ENCODE measurements at regions not wholly inside any gene's neighbourhood (a gene's known extent, or its start where the extent isn't known, plus 50 kb on each side); places are given as distances from the start of the nearest gene placed in this dataset.
"Not testable (repeated sequence)": the region's sequence is repeated elsewhere in the genome, so short reads cannot be mapped to it uniquely, and the experiment has no call there.

DNA sequence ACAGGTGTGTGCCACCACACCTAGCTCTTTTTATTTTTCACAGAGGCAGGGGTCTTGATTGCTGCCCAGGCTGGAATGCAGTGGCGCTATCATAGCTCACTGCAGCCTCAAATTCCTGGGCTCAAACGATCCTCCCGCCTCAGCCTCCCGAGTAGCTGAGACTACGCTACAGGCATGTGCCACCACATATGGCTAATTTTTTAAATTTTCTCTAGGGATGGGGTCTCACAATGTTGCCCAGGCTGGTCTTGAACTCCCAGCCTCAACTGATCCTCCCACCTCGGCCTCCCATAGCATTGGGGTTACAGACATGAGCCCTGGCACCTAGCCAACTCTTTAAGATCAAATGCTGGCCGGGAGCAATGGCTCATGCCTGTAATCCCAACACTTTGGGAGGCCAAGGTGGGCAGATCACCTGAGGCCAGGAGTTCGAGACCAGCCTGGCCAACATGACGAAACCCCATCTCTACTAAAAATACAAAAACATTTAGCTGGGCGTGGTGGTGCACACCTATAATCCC, 50.6 kb upstream of the MYL10 start:
- not testable (repeated sequence) for ATAC-seq (ENCODE audit: poor library complexity)

DNA sequence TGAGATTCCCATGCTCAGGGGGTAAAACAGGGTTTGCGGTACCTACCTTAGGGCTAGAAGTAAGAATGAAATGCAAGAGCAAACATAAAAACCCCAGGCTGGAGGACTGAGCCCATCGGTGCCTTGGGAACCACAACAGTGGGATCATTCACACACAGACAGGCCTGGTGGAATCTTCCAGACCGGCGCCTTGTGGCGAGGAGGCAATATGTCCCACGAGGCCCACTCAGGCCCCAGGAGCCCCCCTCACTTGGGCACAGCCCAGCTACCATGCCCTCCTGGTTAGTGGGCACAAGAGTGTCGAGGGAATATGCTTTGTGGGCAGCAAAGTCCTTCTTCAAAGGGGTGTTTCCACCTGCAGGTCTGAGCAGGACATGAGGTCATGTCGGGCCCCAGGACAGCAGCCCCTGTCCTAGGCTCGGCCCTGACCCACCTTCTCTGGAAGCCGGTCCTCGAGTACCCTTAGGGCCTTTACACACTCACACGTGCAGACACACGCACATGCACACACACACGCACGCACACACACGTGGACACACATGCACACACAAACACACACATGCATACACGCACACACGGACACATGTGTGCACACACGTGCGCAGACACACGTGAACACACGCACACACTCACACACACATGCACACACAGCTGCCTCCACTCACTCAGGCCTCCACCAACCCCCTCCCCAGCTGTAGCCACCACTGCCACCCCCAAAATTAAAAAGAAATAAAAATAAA, 51.5 kb upstream of the MYL10 start:
- H3K27me3 ChIP-seq (ENCODE audit: control insufficient read depth in 1 of 2, insufficient read depth in 2 of 2, low read length in 2 of 2) = no peaks in the 10 kb centered on the region
- Mint-ChIP-seq H3K9me3 (no peaks in the 10 kb centered on the region), H3K27ac (no peak overlapping the region), H3K36me3 (ENCODE audit: low read depth) (no peaks in the 10 kb centered on the region), H3K4me3 (no peak overlapping the region), H3K27me3 (no peaks in the 10 kb centered on the region), H3K4me1 (ENCODE audit: low read depth) (no peaks in the 10 kb centered on the region)
- ATAC-seq (ENCODE audit: poor library complexity) (no peak), DNase-seq (no peak)
- no peak overlapping the region for H3K4me3 ChIP-seq (ENCODE audit: low read length)
- H3K9me3 ChIP-seq (ENCODE audit: control insufficient read depth in 1 of 2, insufficient read depth in 1 of 2, low read length in 2 of 2) = peaks cover 0 to 8% of the 10 kb centered on the region in 2 experiments
- CTCF ChIA-PET = no interaction called here
- H3K36me3 ChIP-seq (ENCODE audit: insufficient read depth, low read length) = no peaks in the 10 kb centered on the region
- intact Hi-C loops (cut with DNase I, micrococcal nuclease) = no loop called here
- POLR2A ChIA-PET = no interaction called here
- TF ChIP-seq, protein P1, sequence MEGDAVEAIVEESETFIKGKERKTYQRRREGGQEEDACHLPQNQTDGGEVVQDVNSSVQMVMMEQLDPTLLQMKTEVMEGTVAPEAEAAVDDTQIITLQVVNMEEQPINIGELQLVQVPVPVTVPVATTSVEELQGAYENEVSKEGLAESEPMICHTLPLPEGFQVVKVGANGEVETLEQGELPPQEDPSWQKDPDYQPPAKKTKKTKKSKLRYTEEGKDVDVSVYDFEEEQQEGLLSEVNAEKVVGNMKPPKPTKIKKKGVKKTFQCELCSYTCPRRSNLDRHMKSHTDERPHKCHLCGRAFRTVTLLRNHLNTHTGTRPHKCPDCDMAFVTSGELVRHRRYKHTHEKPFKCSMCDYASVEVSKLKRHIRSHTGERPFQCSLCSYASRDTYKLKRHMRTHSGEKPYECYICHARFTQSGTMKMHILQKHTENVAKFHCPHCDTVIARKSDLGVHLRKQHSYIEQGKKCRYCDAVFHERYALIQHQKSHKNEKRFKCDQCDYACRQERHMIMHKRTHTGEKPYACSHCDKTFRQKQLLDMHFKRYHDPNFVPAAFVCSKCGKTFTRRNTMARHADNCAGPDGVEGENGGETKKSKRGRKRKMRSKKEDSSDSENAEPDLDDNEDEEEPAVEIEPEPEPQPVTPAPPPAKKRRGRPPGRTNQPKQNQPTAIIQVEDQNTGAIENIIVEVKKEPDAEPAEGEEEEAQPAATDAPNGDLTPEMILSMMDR (IDR thresholded peaks at IDR 0.05) = no peak
- H3K27ac ChIP-seq (ENCODE audit: low read depth in 1 of 2, low read length in 2 of 2) = no peak overlapping the region
- H3K4me1 ChIP-seq (ENCODE audit: insufficient read depth, low read length) = no peaks in the 10 kb centered on the region

More for the DNA sequence above, 50.6 kb upstream of the MYL10 start:
- H3K36me3 ChIP-seq (ENCODE audit: insufficient read depth, low read length); H3K4me1 Mint-ChIP-seq (ENCODE audit: low read depth); intact Hi-C loops (cut with DNase I, micrococcal nuclease); H3K4me3 Mint-ChIP-seq; H3K27ac ChIP-seq (ENCODE audit: low read depth in 1 of 2, low read length in 2 of 2); POLR2A ChIA-PET; H3K27me3 Mint-ChIP-seq; H3K9me3 ChIP-seq (ENCODE audit: control insufficient read depth in 1 of 2, insufficient read depth in 1 of 2, low read length in 2 of 2); CTCF ChIA-PET; DNase-seq; H3K27ac Mint-ChIP-seq; H3K9me3 Mint-ChIP-seq; H3K4me1 ChIP-seq (ENCODE audit: insufficient read depth, low read length); H3K36me3 Mint-ChIP-seq (ENCODE audit: low read depth); H3K4me3 ChIP-seq (ENCODE audit: low read length); H3K27me3 ChIP-seq (ENCODE audit: control insufficient read depth in 1 of 2, insufficient read depth in 2 of 2, low read length in 2 of 2): not testable (repeated sequence)

DNA sequence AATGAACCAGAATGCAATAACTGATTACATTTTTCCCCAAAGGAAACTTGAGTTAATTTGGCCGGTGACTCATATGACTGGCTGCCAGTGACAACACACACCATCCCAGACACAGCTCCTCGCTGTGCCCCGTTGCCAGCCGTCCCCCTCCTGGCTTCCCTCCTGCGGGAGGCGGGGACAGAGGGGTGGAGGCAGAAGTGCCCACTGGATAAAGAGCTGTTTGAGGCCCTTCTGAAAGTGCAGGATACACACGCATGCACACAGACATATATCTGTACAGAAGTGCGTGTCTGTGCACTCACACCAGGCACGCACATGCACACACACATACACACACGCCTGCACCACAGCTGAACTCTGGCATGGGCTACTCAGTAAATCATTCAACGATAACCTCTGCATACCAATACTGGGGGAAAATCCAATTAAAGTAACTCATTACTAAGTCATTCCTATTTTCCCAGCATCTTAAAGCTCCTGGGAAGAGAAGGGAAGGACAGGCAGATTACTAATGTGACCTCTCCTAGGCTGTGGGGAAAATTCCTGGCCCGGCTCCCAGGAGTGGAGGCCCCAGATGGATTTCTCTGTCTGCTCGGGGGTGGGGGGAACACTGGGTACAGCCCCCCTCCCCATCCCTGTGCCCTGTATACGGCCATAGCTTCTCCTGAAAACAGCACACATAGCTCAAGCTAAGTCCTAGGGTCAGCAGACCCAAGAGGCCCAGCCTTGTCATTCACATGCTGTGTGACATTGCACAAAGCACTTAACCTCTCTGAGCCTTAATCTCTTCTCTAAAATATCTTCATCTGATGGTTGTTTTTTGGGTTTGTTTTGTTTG, 52.3 kb upstream of the MYL10 start:
- ChIA-PET CTCF (no interaction called here), POLR2A (no interaction called here)
- ATAC-seq (ENCODE audit: poor library complexity) (no peak), DNase-seq (no peak)
- Mint-ChIP-seq H3K9me3 (no peaks in the 10 kb centered on the region), H3K27me3 (no peaks in the 10 kb centered on the region), H3K36me3 (ENCODE audit: low read depth) (no peaks in the 10 kb centered on the region), H3K27ac (no peak overlapping the region), H3K4me1 (ENCODE audit: low read depth) (no peaks in the 10 kb centered on the region), H3K4me3 (no peak overlapping the region)
- Histone ChIP-seq H3K4me1 (ENCODE audit: insufficient read depth, low read length) (no peaks in the 10 kb centered on the region), H3K9me3 (ENCODE audit: control insufficient read depth in 1 of 2, insufficient read depth in 1 of 2, low read length in 2 of 2) (peaks cover 0 to 8% of the 10 kb centered on the region in 2 experiments), H3K27me3 (ENCODE audit: control insufficient read depth in 1 of 2, insufficient read depth in 2 of 2, low read length in 2 of 2) (no peaks in the 10 kb centered on the region), H3K27ac (ENCODE audit: low read depth in 1 of 2, low read length in 2 of 2) (no peak overlapping the region), H3K4me3 (ENCODE audit: low read length) (no peak overlapping the region), H3K36me3 (ENCODE audit: insufficient read depth, low read length) (no peaks in the 10 kb centered on the region)
- intact Hi-C loops (cut with DNase I, micrococcal nuclease) = no loop called here
- TF ChIP-seq, protein P1 (IDR thresholded peaks at IDR 0.05) = no peak
